DND-41 (cell line): ENCODE measurements at regions not wholly inside any gene's neighbourhood (a gene's known extent, or its start where the extent isn't known, plus 50 kb on each side); places are given as distances from the start of the nearest gene placed in this dataset.

Experiments
- ATAC-seq: fragments of 200-7000 bp; cut with Tn5 transposase; 3 replicates; pipeline ENCODE4 v1.9.1; 2021; ENCODE audit warnings: low read depth; ENCODE audit not compliant: insufficient read depth
- DNase-seq: peaks from one replicate; pipeline ENCODE4 v3.0.0-alpha.2; 2020
- H2AFZ ChIP-seq: 2 replicates; pipeline ENCODE4 v1.6.0; 2012; ENCODE audit warnings: low read depth, low read length
- H3K27ac ChIP-seq: 2 replicates; pipeline ENCODE4 v1.5.1; 2012; ENCODE audit warnings: low read length, inconsistent platforms
- H3K27me3 ChIP-seq: fragments of 200-600 bp; sonication (generic); 2 replicates; pipeline ENCODE4 v1.6.0; 2012; ENCODE audit warnings: low read length, mild to moderate bottlenecking, inconsistent platforms; ENCODE audit not compliant: insufficient read depth, poor library complexity
- H3K36me3 ChIP-seq: 2 replicates; pipeline ENCODE4 v1.5.1; 2012; ENCODE audit warnings: low read length, inconsistent platforms; ENCODE audit not compliant: insufficient read depth
- H3K4me1 ChIP-seq: 2 replicates; pipeline ENCODE4 v1.5.1; 2012; ENCODE audit warnings: mild to moderate bottlenecking, low read length; ENCODE audit not compliant: insufficient read depth
- H3K4me2 ChIP-seq: 2 replicates; pipeline ENCODE4 v1.6.0; 2012; ENCODE audit warnings: mild to moderate bottlenecking, moderate library complexity, low read length, inconsistent platforms; ENCODE audit not compliant: insufficient read depth
- H3K4me3 ChIP-seq, 2 experiments: fragments of 200-600 bp in 1 of 2; shearing (Covaris generic) in 1 of 2; 2 replicates each; pipeline ENCODE4 v1.5.1; 2012 to 2016; ENCODE audit warnings: inconsistent platforms in 2 of 2, low read length in 2 of 2, mild to moderate bottlenecking in 2 of 2, low read depth in 1 of 2, moderate library complexity in 1 of 2
- H3K79me2 ChIP-seq: 2 replicates; pipeline ENCODE4 v1.6.0; 2012; ENCODE audit warnings: low read length, inconsistent platforms; ENCODE audit not compliant: insufficient read depth
- H3K9ac ChIP-seq: 2 replicates; pipeline ENCODE4 v1.6.0; 2012; ENCODE audit warnings: low read depth, mild to moderate bottlenecking, inconsistent platforms, low read length, moderate library complexity
- H3K9me3 ChIP-seq: 2 replicates; pipeline ENCODE4 v1.5.1; 2012; ENCODE audit warnings: low read length, moderate library complexity, mild to moderate bottlenecking, inconsistent platforms; ENCODE audit not compliant: insufficient read depth, severe bottlenecking
- H4K20me1 ChIP-seq: 2 replicates; pipeline ENCODE4 v1.6.0; 2012; ENCODE audit warnings: low read length; ENCODE audit not compliant: insufficient read depth
- CTCF ChIP-seq: IDR thresholded peaks from 2 replicates; pipeline ENCODE4 v1.5.1; 2012; ENCODE audit warnings: borderline replicate concordance, low read length, moderate library complexity, mild to moderate bottlenecking; ENCODE audit not compliant: poor library complexity, severe bottlenecking; ENCODE audit errors: extremely low read depth
- EZH2 ChIP-seq: IDR thresholded peaks from 3 replicates; pipeline ENCODE4 v1.6.1; 2012; ENCODE audit warnings: borderline replicate concordance, low read depth, mild to moderate bottlenecking, moderate library complexity, low read length, inconsistent platforms; ENCODE audit not compliant: severe bottlenecking

- Histone ChIP-seq H3K36me3 (no peaks in the 10 kb centered on the region), H3K4me2 (no peak overlapping the region), H3K9ac (no peak overlapping the region), H3K4me3 (no peak overlapping the region), H2AFZ (no peak overlapping the region), H3K79me2 (no peaks in the 10 kb centered on the region), H4K20me1 (no peaks in the 10 kb centered on the region), H3K27ac (no peak overlapping the region), H3K27me3 (no peaks in the 10 kb centered on the region), H3K9me3 (no peaks in the 10 kb centered on the region), H3K4me1 (no peaks in the 10 kb centered on the region)
- ATAC-seq, result no peak
- no peak for DNase-seq
- TF ChIP-seq CTCF, result no peak
- no peak for TF ChIP-seq EZH2
Measured at GRCh38 chr2:17375262-17375661, 143.0 kb downstream of the RAD51AP2 start.

GRCh38 chr2:17373741-17374140 is 144.5 kb downstream of the RAD51AP2 start:
- Histone ChIP-seq H3K27me3 (no peaks in the 10 kb centered on the region), H4K20me1 (no peaks in the 10 kb centered on the region), H3K4me3 (no peak overlapping the region), H3K79me2 (no peaks in the 10 kb centered on the region), H2AFZ (no peak overlapping the region), H3K4me2 (no peak overlapping the region), H3K9ac (no peak overlapping the region), H3K4me1 (no peaks in the 10 kb centered on the region), H3K9me3 (no peaks in the 10 kb centered on the region), H3K36me3 (no peaks in the 10 kb centered on the region), H3K27ac (no peak overlapping the region)
- TF ChIP-seq EZH2, result no peak
- no peak for TF ChIP-seq CTCF
- ATAC-seq (no peak), DNase-seq (no peak)

- Histone ChIP-seq H3K9me3 (no peaks in the 10 kb centered on the region), H3K27ac (no peak overlapping the region), H2AFZ (no peak overlapping the region), H4K20me1 (no peaks in the 10 kb centered on the region), H3K4me1 (no peaks in the 10 kb centered on the region), H3K36me3 (no peaks in the 10 kb centered on the region), H3K9ac (no peak overlapping the region), H3K4me3 (no peak overlapping the region), H3K4me2 (no peak overlapping the region), H3K27me3 (no peaks in the 10 kb centered on the region), H3K79me2 (no peaks in the 10 kb centered on the region)
- DNase-seq (no peak), ATAC-seq (no peak)
- TF ChIP-seq CTCF (no peak), EZH2 (no peak)
Measured at GRCh38 chr2:17373041-17373440, 145.2 kb downstream of the RAD51AP2 start.

- no peak overlapping the region for H3K4me3 ChIP-seq
- DNase-seq, result no peak
- no peak overlapping the region for H3K9ac ChIP-seq
- no peaks in the 10 kb centered on the region for H3K79me2 ChIP-seq
- no peak overlapping the region for H2AFZ ChIP-seq
- TF ChIP-seq EZH2 (no peak), CTCF (no peak)
- no peaks in the 10 kb centered on the region for H3K36me3 ChIP-seq
- no peaks in the 10 kb centered on the region for H4K20me1 ChIP-seq
- H3K27ac ChIP-seq, result no peak overlapping the region
- no peaks in the 10 kb centered on the region for H3K4me1 ChIP-seq
- H3K4me2 ChIP-seq, result no peak overlapping the region
- no peaks in the 10 kb centered on the region for H3K27me3 ChIP-seq
- no peak for ATAC-seq
- H3K9me3 ChIP-seq, result no peaks in the 10 kb centered on the region
Measured at GRCh38 chr2:17363846-17364245, 154.4 kb downstream of the RAD51AP2 start.
